ENCODE measurements at regions not wholly inside any gene's neighbourhood (a gene's known extent, or its start where the extent isn't known, plus 50 kb on each side); places are given as distances from the start of the nearest gene placed in this dataset.

DNA sequence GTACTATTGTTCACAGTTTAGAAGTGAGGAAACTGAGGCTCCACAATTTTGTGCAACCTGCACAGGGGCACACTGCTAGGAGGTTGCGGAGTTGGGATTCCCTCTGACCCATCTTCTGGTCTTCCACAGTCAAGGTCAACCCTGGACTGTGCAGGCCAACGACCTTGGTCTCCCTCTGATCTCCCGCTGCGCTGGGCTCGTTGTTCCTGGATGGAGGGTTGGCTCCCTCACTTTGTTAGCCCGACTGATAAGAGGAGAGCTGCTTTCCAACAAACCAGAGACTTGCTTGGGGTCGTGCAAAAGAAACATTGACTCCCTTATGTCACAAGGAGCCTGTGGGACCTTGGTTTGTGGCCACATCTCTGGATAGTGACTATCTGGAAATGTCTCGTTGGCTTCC lies 187.6 kb downstream of the MYCN start:
- peaks cover 3% of the 10 kb centered on the region for H3K4me1 ChIP-seq (ENCODE audit: insufficient read depth, insufficient read length)
- no peak overlapping the region for H3K9ac ChIP-seq (ENCODE audit: insufficient read length, low read depth)
- H3K4me3 ChIP-seq (ENCODE audit: insufficient read length, low read depth) = no peak overlapping the region
- H3K27me3 ChIP-seq (ENCODE audit: insufficient read depth, insufficient read length) = no peaks in the 10 kb centered on the region
- H3K36me3 ChIP-seq (ENCODE audit: insufficient read depth, insufficient read length, low read length) = no peaks in the 10 kb centered on the region
- TF ChIP-seq YY1 (IDR thresholded peaks at IDR 0.05; ENCODE audit: insufficient read depth, insufficient read length) (no peak), SUZ12 (IDR thresholded peaks at IDR 0.05; ENCODE audit: extremely low read depth, insufficient read depth, insufficient read length) (no peak), ZNF274 (IDR thresholded peaks at IDR 0.05; ENCODE audit: low read depth, low read length) (no peak)
- DNase-seq (ENCODE audit: low read depth, low spot score) = no peak
- no peaks in the 10 kb centered on the region for H3K9me3 ChIP-seq (ENCODE audit: insufficient read depth, low read length)

DNA sequence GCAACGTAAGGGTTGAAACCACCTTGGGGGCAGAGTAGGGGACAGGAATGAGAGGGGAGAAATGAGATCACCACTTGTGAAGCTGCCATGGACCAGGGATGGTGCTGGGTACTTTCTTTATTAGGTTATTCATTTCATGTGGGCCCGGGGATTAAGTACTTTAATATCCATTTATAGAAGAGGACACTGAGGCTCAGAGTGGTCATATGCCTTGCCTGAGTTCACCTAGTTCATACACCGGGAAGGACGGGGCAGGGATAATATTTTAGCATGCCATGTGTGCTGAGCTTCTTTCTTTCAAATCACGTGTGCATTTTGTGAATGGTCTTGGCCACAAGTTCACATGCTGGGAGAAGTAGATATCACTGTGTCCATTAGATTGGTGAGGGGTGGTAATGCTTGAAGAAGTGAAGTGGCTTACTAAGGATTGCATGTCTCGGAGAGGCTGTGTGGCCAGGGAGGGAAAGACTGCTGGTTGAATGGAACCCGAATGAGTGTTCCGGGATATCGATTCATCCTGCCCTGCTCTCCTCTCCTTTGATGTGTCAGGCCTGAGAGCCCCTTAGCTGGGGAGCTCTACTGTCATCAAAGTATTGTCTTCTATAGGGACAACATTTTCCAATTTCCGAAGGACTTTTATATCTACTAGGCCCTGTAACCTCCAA lies 187.1 kb downstream of the MYCN start:
- TF ChIP-seq SUZ12 (IDR thresholded peaks at IDR 0.05; ENCODE audit: extremely low read depth, insufficient read depth, insufficient read length) (no peak), YY1 (IDR thresholded peaks at IDR 0.05; ENCODE audit: insufficient read depth, insufficient read length) (no peak), ZNF274 (IDR thresholded peaks at IDR 0.05; ENCODE audit: low read depth, low read length) (no peak)
- H3K4me3 ChIP-seq (ENCODE audit: insufficient read length, low read depth) = no peak overlapping the region
- H3K27me3 ChIP-seq (ENCODE audit: insufficient read depth, insufficient read length) = no peaks in the 10 kb centered on the region

GRCh38 chr2:16126517-16127275 lies 186.3 kb downstream of the MYCN start:
- Histone ChIP-seq H3K4me1 (ENCODE audit: insufficient read depth, insufficient read length) (peaks cover 3% of the 10 kb centered on the region), H3K4me3 (ENCODE audit: insufficient read length, low read depth) (no peak overlapping the region), H3K9me3 (ENCODE audit: insufficient read depth, low read length) (0 out of 2 replicates have a peak, but pooled peaks cover under 1% of the 10 kb centered on the region), H3K27me3 (ENCODE audit: insufficient read depth, insufficient read length) (no peaks in the 10 kb centered on the region), H3K36me3 (ENCODE audit: insufficient read depth, insufficient read length, low read length) (no peaks in the 10 kb centered on the region), H3K9ac (ENCODE audit: insufficient read length, low read depth) (no peak overlapping the region)
- TF ChIP-seq ZNF274 (IDR thresholded peaks at IDR 0.05; ENCODE audit: low read depth, low read length) (no peak), SUZ12 (IDR thresholded peaks at IDR 0.05; ENCODE audit: extremely low read depth, insufficient read depth, insufficient read length) (no peak), YY1 (IDR thresholded peaks at IDR 0.05; ENCODE audit: insufficient read depth, insufficient read length) (no peak)
- no peak for DNase-seq (ENCODE audit: low read depth, low spot score)

More for the DNA sequence above, 187.1 kb downstream of the MYCN start:
- Histone ChIP-seq H3K4me1 (ENCODE audit: insufficient read depth, insufficient read length) (peaks cover 3% of the 10 kb centered on the region), H3K9ac (ENCODE audit: insufficient read length, low read depth) (no peak overlapping the region), H3K36me3 (ENCODE audit: insufficient read depth, insufficient read length, low read length) (no peaks in the 10 kb centered on the region), H3K9me3 (ENCODE audit: insufficient read depth, low read length) (no peaks in the 10 kb centered on the region)
- no peak for DNase-seq (ENCODE audit: low read depth, low spot score)

GRCh38 chr2:16125614-16126516 lies 185.5 kb downstream of the MYCN start:
- Histone ChIP-seq H3K36me3 (ENCODE audit: insufficient read depth, insufficient read length, low read length) (no peaks in the 10 kb centered on the region), H3K9me3 (ENCODE audit: insufficient read depth, low read length) (peaks cover 8% of the 10 kb centered on the region), H3K4me1 (ENCODE audit: insufficient read depth, insufficient read length) (peaks cover 3% of the 10 kb centered on the region), H3K4me3 (ENCODE audit: insufficient read length, low read depth) (no peak overlapping the region), H3K27me3 (ENCODE audit: insufficient read depth, insufficient read length) (no peaks in the 10 kb centered on the region), H3K9ac (ENCODE audit: insufficient read length, low read depth) (no peak overlapping the region)
- TF ChIP-seq ZNF274 (IDR thresholded peaks at IDR 0.05; ENCODE audit: low read depth, low read length) (no peak), YY1 (IDR thresholded peaks at IDR 0.05; ENCODE audit: insufficient read depth, insufficient read length) (no peak), SUZ12 (IDR thresholded peaks at IDR 0.05; ENCODE audit: extremely low read depth, insufficient read depth, insufficient read length) (no peak)
- DNase-seq (ENCODE audit: low read depth, low spot score) = no peak

DNA sequence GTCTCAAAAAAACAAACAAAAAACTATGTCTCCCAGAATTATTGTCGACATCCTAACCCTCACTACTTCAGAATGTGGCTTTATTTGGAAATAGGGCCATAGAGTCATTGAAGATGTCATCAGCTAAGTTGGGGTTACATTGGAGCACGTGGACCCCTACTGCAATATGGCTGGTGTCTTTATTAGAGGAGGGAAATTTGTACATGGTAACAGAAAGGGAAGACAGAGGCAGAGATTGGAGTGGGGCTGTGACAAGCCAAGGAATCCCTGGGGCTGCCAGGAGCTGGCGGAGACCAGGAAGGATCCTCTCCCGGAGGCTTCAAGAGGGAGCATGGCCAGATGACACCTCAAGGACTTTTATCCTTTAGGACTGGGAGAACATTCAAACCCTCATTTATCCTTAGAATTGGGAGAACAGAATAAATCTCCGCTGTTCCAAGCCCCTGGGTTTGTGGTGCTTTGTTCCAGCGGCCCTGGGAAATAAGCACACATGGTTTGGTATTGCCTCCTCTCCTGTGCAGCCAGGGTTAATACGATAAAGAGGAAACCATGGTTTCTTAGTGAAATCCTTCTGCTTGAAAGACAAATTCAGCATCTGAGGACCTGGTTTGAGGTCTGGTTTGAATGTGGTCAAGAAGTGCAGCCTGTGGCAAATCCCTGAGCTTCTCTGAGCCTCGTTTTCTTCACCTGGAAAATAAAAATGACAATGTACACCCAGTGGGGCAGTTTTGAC lies 184.7 kb downstream of the MYCN start:
- H3K9ac ChIP-seq (ENCODE audit: insufficient read length, low read depth) = no peak overlapping the region
- no peak for DNase-seq (ENCODE audit: low read depth, low spot score)
- H3K27me3 ChIP-seq (ENCODE audit: insufficient read depth, insufficient read length) = no peaks in the 10 kb centered on the region
- TF ChIP-seq SUZ12 (IDR thresholded peaks at IDR 0.05; ENCODE audit: extremely low read depth, insufficient read depth, insufficient read length) (no peak), YY1 (IDR thresholded peaks at IDR 0.05; ENCODE audit: insufficient read depth, insufficient read length) (no peak), ZNF274 (IDR thresholded peaks at IDR 0.05; ENCODE audit: low read depth, low read length) (no peak)
- no peaks in the 10 kb centered on the region for H3K36me3 ChIP-seq (ENCODE audit: insufficient read depth, insufficient read length, low read length)
- peaks cover 8% of the 10 kb centered on the region for H3K9me3 ChIP-seq (ENCODE audit: insufficient read depth, low read length)
- no peak overlapping the region for H3K4me3 ChIP-seq (ENCODE audit: insufficient read length, low read depth)
- H3K4me1 ChIP-seq (ENCODE audit: insufficient read depth, insufficient read length) = peaks cover 3% of the 10 kb centered on the region

DNA sequence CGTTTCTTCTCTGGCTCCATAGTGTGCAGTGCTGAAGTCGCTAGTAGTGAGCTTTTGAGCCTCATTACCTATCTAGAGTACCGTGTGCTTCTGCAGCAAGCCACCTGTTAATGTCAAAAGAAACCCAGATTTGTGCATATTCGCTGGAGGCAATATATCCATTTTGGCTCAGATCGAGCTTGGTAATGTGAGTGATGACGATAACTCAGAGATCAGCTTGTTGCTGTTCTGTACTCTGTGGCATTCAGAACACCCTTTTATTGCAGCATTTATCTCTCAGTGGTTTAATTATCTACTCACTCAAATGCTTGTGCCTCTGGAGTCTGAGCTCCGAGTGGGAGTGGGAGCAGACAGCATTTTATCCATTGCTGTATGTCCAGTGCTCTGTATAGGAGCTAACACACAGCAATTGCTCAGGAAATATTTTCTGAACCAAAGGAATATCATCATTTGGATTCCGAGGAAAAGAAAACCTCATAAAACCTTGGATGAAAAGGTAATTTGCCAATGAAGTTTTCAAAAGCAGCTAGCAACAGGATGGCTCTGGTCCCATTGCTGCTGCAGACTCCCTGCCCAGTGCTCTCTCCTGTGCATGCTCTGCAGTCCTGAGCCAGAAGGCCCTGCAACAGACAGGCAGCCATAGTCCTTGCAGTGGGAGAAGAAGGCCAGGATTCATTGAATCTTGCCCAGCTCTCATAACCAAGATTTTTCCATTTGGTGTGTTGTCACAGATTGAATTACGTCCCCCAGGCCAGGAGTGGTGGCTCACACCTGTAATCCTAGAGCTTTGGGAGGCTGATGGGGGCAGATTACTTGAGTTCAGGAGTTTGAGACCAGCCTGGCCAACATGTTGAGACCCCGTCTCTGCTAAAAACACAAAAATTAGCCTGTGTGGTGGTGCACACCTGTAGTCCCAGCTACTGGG lies 183.8 kb downstream of the MYCN start:
- TF ChIP-seq YY1 (IDR thresholded peaks at IDR 0.05; ENCODE audit: insufficient read depth, insufficient read length) (no peak), ZNF274 (IDR thresholded peaks at IDR 0.05; ENCODE audit: low read depth, low read length) (no peak), SUZ12 (IDR thresholded peaks at IDR 0.05; ENCODE audit: extremely low read depth, insufficient read depth, insufficient read length) (no peak)
- no peaks in the 10 kb centered on the region for H3K36me3 ChIP-seq (ENCODE audit: insufficient read depth, insufficient read length, low read length)
- H3K9ac ChIP-seq (ENCODE audit: insufficient read length, low read depth) = no peak overlapping the region
- no peaks in the 10 kb centered on the region for H3K27me3 ChIP-seq (ENCODE audit: insufficient read depth, insufficient read length)
- H3K4me1 ChIP-seq (ENCODE audit: insufficient read depth, insufficient read length) = peaks cover 3% of the 10 kb centered on the region
- H3K4me3 ChIP-seq (ENCODE audit: insufficient read length, low read depth) = no peak overlapping the region
- peaks cover 8% of the 10 kb centered on the region for H3K9me3 ChIP-seq (ENCODE audit: insufficient read depth, low read length)
- DNase-seq (ENCODE audit: low read depth, low spot score) = no peak
